Ovary (tissue), 3 donors: ENCODE measurements at regions not wholly inside any gene's neighbourhood (a gene's known extent, or its start where the extent isn't known, plus 50 kb on each side); places are given as distances from the start of the nearest gene placed in this dataset.
"Not testable (repeated sequence)": the region's sequence is repeated elsewhere in the genome, so short reads cannot be mapped to it uniquely, and the experiment has no call there.

ENCODE experiments used
- POLR2A ChIP-seq: fragments of 450-650 bp; IDR thresholded peaks from one replicate; pipeline ENCODE4 v1.6.1; 2017; ENCODE audit warnings: antibody characterized with exemption, mild to moderate bottlenecking, moderate library complexity
- TF ChIP-seq, protein P1 (sequence below), 3 donors: fragments of 450-650 bp in 2 of 3; fragments of 200-600 bp in 1 of 3; IDR thresholded peaks; one replicate each; pipeline versions ENCODE4 v1.5.1 to v1.8.0; 2016 to 2022; ENCODE audit warnings: antibody characterized with exemption in 3 of 3, mild to moderate bottlenecking in 1 of 3
- donor health status: DM: no; HTN: no; CAD: no.

DNA sequence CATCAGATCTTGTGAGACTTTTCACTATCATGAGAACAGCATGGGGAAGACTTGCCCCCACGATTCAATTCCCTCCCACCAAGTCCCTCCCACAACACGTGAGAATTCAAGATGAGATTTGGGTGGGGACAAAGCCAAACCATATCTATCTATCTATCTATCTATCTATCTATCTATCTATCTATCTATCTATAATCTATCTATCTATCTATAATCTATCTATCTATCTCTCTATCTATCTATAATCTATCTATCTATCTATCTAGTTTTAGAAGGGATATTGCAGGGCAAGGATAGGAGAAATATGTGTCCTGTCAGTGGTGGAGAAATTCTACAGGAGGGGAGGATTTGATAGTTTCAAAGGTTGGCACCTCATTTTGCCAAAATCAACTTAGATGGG is 279.8 kb upstream of the PROK2 start:
- TF ChIP-seq, protein P1, sequence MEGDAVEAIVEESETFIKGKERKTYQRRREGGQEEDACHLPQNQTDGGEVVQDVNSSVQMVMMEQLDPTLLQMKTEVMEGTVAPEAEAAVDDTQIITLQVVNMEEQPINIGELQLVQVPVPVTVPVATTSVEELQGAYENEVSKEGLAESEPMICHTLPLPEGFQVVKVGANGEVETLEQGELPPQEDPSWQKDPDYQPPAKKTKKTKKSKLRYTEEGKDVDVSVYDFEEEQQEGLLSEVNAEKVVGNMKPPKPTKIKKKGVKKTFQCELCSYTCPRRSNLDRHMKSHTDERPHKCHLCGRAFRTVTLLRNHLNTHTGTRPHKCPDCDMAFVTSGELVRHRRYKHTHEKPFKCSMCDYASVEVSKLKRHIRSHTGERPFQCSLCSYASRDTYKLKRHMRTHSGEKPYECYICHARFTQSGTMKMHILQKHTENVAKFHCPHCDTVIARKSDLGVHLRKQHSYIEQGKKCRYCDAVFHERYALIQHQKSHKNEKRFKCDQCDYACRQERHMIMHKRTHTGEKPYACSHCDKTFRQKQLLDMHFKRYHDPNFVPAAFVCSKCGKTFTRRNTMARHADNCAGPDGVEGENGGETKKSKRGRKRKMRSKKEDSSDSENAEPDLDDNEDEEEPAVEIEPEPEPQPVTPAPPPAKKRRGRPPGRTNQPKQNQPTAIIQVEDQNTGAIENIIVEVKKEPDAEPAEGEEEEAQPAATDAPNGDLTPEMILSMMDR (IDR thresholded peaks at IDR 0.05) = not testable (repeated sequence)
- not testable (repeated sequence) for TF ChIP-seq POLR2A
